HL-60 (cell line): ENCODE measurements at regions not wholly inside any gene's neighbourhood (a gene's known extent, or its start where the extent isn't known, plus 50 kb on each side); places are given as distances from the start of the nearest gene placed in this dataset.

ENCODE experiments used
- CTCF ChIP-seq: IDR thresholded peaks from one replicate; pipeline ENCODE4 v1.5.1; 2011; ENCODE audit warnings: low read length, control low read depth, inconsistent platforms; ENCODE audit not compliant: insufficient read depth
- GABPA ChIP-seq: IDR thresholded peaks from 2 replicates; pipeline ENCODE4 v1.6.1; 2012; ENCODE audit warnings: low read depth

- TF ChIP-seq CTCF (no peak), GABPA (no peak)
These were observed 147.6 kb downstream of the KBTBD8 start for GRCh38 chr3:67145738-67146137.
